PC-9 (cell line): ENCODE measurements at regions not wholly inside any gene's neighbourhood (a gene's known extent, or its start where the extent isn't known, plus 50 kb on each side); places are given as distances from the start of the nearest gene placed in this dataset.

Source experiments
- EZH2 ChIP-seq: fragments of 200-600 bp; sonication (generic); IDR thresholded peaks from 2 replicates; pipeline ENCODE4 v1.8.0; 2017; ENCODE audit warnings: antibody characterized with exemption, low read depth
- TF ChIP-seq, protein P1 (sequence below): fragments of 200-600 bp; sonication (generic); conservative IDR thresholded peaks from 2 replicates; pipeline ENCODE4 v1.6.1; 2017; ENCODE audit warnings: mixed run types, antibody characterized with exemption, mild to moderate bottlenecking, moderate library complexity

DNA sequence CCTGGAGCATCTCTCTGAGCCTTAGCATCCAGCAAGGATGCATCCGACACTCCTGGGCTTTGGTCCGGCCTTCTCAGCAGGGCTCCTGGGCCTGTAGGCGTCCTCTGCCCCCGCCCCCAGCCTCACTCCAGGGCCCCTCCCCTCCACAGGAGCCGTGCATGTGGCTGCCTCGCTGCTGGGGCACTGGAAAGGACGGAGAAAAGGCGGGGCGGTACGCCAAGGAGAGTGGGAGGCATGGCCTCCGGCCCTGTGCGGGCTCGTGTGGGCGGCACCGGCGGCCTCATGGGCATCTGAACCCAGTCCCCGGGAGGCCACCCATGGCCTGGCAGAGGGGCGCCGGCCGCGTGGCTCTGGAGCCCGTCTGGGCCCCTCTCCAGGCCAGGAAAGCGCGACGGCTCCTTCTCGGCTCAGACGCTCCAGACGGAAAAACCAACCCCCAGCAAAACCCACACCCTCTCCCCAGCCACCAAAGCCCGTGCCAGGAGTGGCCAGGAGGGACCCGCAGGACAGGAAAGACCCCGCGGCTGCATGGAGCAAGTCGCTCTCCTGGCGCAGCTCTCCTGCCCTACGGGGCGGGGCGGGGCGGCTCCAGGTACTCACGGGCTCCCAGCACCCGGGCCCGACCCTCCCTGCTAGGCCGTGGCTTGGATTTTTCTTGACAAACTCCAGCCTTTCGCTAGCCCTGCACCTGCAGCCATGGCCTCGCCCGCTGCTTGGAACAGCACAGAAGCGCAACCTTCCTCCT, 419.9 kb downstream of the QKI start:
- TF ChIP-seq, protein P1, sequence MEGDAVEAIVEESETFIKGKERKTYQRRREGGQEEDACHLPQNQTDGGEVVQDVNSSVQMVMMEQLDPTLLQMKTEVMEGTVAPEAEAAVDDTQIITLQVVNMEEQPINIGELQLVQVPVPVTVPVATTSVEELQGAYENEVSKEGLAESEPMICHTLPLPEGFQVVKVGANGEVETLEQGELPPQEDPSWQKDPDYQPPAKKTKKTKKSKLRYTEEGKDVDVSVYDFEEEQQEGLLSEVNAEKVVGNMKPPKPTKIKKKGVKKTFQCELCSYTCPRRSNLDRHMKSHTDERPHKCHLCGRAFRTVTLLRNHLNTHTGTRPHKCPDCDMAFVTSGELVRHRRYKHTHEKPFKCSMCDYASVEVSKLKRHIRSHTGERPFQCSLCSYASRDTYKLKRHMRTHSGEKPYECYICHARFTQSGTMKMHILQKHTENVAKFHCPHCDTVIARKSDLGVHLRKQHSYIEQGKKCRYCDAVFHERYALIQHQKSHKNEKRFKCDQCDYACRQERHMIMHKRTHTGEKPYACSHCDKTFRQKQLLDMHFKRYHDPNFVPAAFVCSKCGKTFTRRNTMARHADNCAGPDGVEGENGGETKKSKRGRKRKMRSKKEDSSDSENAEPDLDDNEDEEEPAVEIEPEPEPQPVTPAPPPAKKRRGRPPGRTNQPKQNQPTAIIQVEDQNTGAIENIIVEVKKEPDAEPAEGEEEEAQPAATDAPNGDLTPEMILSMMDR = no peak
- TF ChIP-seq EZH2 = no peak
